Parathyroid adenoma (tissue), 2 donors: ENCODE measurements at regions not wholly inside any gene's neighbourhood (a gene's known extent, or its start where the extent isn't known, plus 50 kb on each side); places are given as distances from the start of the nearest gene placed in this dataset.

Source experiments
- H2AFZ ChIP-seq: fragments of 300-600 bp; sonication (generic); one replicate; pipeline ENCODE4 v1.7.0; 2017; ENCODE audit warnings: antibody characterized with exemption, mild to moderate bottlenecking
- H3K27ac ChIP-seq: fragments of 300-600 bp; sonication (generic); one replicate; pipeline ENCODE4 v1.7.0; 2017
- H3K27me3 ChIP-seq: fragments of 300-600 bp; sonication (generic); one replicate; pipeline ENCODE4 v1.7.0; 2017; ENCODE audit warnings: low read length; ENCODE audit not compliant: control insufficient read depth, insufficient read depth
- H3K36me3 ChIP-seq: fragments of 300-600 bp; sonication (generic); one replicate; pipeline ENCODE4 v1.7.0; 2017; ENCODE audit warnings: low read length; ENCODE audit not compliant: control insufficient read depth, insufficient read depth
- H3K4me1 ChIP-seq: fragments of 300-600 bp; sonication (generic); one replicate; pipeline ENCODE4 v1.7.0; 2017; ENCODE audit warnings: control low read depth
- H3K4me2 ChIP-seq: fragments of 300-600 bp; sonication (generic); one replicate; pipeline ENCODE4 v1.7.0; 2017; ENCODE audit warnings: low read length
- H3K4me3 ChIP-seq: fragments of 300-600 bp; sonication (generic); one replicate; pipeline ENCODE4 v1.7.0; 2017; ENCODE audit warnings: low read depth, low read length
- H3K79me2 ChIP-seq: fragments of 300-600 bp; sonication (generic); one replicate; pipeline ENCODE4 v1.7.0; 2017; ENCODE audit warnings: control low read depth
- H3K9ac ChIP-seq: fragments of 300-600 bp; sonication (generic); one replicate; pipeline ENCODE4 v1.7.0; 2017; ENCODE audit warnings: mild to moderate bottlenecking
- H3K9me3 ChIP-seq: fragments of 300-600 bp; sonication (generic); one replicate; pipeline ENCODE4 v1.7.0; 2017; ENCODE audit warnings: low read length; ENCODE audit not compliant: control insufficient read depth
- TF ChIP-seq, protein P1 (sequence below): fragments of 300-600 bp; sonication (generic); IDR thresholded peaks from one replicate; pipeline ENCODE4 v1.7.0; 2017; ENCODE audit warnings: antibody characterized with exemption, mild to moderate bottlenecking
- donor health status: primary hyperparathyroidism.

DNA sequence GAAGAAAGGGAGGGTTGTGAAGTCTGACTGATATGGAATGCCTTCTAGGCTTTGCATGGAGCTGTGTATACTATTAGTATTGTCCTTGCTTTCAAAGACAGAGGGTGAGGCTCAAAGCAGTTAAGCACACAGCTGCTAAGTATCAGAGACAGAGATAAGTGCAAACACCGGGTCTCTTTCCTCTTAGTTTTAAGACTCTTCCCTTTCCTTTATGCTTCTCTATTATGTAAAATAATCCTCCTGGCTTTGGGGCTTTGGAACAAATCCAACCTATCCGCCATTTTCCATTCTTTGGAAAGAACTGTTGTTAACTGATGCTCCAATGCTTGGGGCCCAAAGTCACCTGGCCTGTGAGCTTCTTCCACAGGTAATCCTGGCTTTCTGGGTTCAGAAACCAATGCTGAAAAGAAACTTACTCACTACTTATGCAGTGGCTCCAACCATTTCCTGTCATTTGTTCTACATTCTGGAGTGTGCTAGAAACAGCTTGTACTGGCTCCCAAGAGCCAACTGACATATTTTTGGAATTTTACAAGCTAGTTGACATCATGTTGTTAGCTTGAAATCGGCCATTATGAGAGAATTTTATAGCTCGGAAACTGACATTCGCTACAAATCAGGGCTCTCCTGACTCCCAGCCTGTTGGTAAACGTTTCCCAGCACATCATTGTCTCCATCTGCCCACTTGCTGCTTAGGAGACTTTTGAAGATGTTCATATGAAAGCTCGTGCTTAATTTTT is 67.5 kb downstream of the DNTTIP2 start:
- Histone ChIP-seq H3K4me2 (no peak overlapping the region), H2AFZ (no peak overlapping the region), H3K79me2 (no peaks in the 10 kb centered on the region), H3K9ac (no peak overlapping the region), H3K27ac (peak overlapping the region; percentile 11), H3K36me3 (no peaks in the 10 kb centered on the region), H3K4me3 (no peak overlapping the region), H3K4me1 (no peaks in the 10 kb centered on the region), H3K27me3 (no peaks in the 10 kb centered on the region), H3K9me3 (no peaks in the 10 kb centered on the region)
- TF ChIP-seq, protein P1, sequence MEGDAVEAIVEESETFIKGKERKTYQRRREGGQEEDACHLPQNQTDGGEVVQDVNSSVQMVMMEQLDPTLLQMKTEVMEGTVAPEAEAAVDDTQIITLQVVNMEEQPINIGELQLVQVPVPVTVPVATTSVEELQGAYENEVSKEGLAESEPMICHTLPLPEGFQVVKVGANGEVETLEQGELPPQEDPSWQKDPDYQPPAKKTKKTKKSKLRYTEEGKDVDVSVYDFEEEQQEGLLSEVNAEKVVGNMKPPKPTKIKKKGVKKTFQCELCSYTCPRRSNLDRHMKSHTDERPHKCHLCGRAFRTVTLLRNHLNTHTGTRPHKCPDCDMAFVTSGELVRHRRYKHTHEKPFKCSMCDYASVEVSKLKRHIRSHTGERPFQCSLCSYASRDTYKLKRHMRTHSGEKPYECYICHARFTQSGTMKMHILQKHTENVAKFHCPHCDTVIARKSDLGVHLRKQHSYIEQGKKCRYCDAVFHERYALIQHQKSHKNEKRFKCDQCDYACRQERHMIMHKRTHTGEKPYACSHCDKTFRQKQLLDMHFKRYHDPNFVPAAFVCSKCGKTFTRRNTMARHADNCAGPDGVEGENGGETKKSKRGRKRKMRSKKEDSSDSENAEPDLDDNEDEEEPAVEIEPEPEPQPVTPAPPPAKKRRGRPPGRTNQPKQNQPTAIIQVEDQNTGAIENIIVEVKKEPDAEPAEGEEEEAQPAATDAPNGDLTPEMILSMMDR: no peak

DNA sequence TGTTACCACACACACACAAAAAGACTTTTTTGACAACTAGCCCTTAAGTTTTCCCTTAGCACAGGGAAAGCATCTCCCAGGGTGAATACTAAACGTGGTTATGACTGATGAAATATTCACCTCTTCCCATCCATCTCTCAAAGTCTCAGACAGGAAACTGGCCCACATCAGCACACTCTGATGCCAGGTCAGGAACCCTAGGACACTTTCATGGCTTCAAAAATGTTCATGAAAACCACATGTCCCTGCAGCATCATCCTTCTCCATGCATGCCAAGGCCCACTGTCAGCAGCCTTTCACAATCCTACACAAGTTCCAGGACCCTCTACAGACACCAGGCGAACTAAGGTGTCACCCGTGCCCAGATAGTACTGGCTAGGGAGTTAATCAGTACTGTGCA is 68.7 kb downstream of the DNTTIP2 start:
- Histone ChIP-seq H3K9me3 (no peaks in the 10 kb centered on the region), H3K79me2 (no peaks in the 10 kb centered on the region), H3K9ac (no peak overlapping the region), H3K27ac (no peak overlapping the region), H3K4me3 (no peak overlapping the region), H2AFZ (no peak overlapping the region), H3K27me3 (no peaks in the 10 kb centered on the region), H3K4me1 (no peaks in the 10 kb centered on the region), H3K36me3 (no peaks in the 10 kb centered on the region), H3K4me2 (no peak overlapping the region)
- TF ChIP-seq, protein P1: no peak

DNA sequence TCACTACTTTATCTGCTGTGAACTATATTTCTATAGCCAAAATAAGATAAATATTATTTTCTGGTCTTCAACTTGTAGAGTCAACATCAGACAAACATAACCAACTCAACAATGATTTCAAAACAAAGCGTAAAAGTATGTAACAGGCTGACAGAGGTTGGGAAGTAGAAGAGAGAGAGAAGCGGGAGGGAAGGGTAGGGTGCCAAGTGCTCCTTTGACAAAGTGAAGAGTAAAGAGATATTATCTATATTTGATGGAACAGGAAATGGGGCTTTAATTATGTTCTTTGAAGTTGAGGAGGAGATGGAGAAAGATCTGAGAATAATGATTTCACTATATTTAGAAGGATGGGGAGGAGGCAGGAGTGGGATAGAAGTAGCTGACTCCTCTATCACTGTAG is 70.1 kb downstream of the DNTTIP2 start:
- H3K36me3 ChIP-seq: no peaks in the 10 kb centered on the region
- H3K9me3 ChIP-seq: no peaks in the 10 kb centered on the region
- TF ChIP-seq, protein P1: no peak
- no peak overlapping the region for H3K27ac ChIP-seq
- no peak overlapping the region for H3K9ac ChIP-seq
- no peak overlapping the region for H2AFZ ChIP-seq
- no peak overlapping the region for H3K4me2 ChIP-seq
- no peaks in the 10 kb centered on the region for H3K79me2 ChIP-seq
- H3K27me3 ChIP-seq: no peaks in the 10 kb centered on the region
- no peak overlapping the region for H3K4me3 ChIP-seq
- no peaks in the 10 kb centered on the region for H3K4me1 ChIP-seq

DNA sequence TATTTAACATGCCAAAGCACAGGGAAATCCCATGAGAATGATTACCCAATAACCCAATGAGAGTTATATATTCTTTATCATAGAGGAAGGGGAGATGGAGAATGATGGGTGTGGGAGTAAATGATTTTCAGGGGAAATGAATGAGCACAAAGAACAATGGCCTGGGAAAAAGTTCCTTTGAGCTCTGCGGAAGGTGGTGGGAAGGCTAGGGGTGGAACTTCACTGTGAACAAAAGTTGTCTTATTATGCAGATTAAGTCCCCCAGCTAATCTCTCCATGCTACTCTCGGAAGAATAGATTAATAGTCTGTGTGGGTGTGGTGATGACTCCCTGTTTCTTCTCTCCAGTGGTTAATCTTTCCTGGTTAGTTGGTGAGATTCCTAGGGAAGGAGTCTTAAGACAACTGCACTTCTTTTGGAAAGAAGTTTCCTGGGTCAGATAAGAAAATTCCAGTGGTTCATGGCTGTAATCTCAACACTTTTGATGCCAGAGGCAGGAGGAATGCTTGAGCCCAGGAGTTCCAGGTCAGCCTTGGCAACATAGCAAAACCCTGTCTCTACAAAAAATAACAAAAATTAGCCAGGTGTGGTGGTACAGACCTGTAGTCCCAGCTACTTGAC is 71.6 kb downstream of the DNTTIP2 start:
- no peak overlapping the region for H3K27ac ChIP-seq
- no peak overlapping the region for H3K4me3 ChIP-seq
- H3K9me3 ChIP-seq: no peaks in the 10 kb centered on the region
- TF ChIP-seq, protein P1: no peak
- H3K9ac ChIP-seq: no peak overlapping the region
- H3K27me3 ChIP-seq: no peaks in the 10 kb centered on the region
- no peaks in the 10 kb centered on the region for H3K79me2 ChIP-seq
- H2AFZ ChIP-seq: no peak overlapping the region
- no peaks in the 10 kb centered on the region for H3K36me3 ChIP-seq
- H3K4me2 ChIP-seq: no peak overlapping the region
- H3K4me1 ChIP-seq: no peaks in the 10 kb centered on the region
